ENCODE measurements at regions not wholly inside any gene's neighbourhood (a gene's known extent, or its start where the extent isn't known, plus 50 kb on each side); places are given as distances from the start of the nearest gene placed in this dataset.

GRCh38 chr15:46120713-46121112 is 485.9 kb downstream of the SQOR start:
- TF ChIP-seq CEBPB (IDR thresholded peaks at IDR 0.05) (no peak), KDM1A (IDR thresholded peaks at IDR 0.05; ENCODE audit: low read depth) (no peak), FOSL2 (IDR thresholded peaks at IDR 0.05) (no peak), FOSL2 (CRISPR knock-in tag; IDR thresholded peaks at IDR 0.05) (no peak), CTCF (IDR thresholded peaks at IDR 0.05) (no peak), POLR2AphosphoS2 (conservative IDR thresholded peaks at IDR 0.05; ENCODE audit: low read length) (no peak), POLR2A (IDR thresholded peaks at IDR 0.05; ENCODE audit: low read length) (no peak), RFX5 (IDR thresholded peaks at IDR 0.05) (no peak), HOXB13 (CRISPR knock-in tag; IDR thresholded peaks at IDR 0.05; ENCODE audit: low read depth) (no peak)

Data from A549 (cell line).